WTC11 (cell line): ENCODE measurements at regions not wholly inside any gene's neighbourhood (a gene's known extent, or its start where the extent isn't known, plus 50 kb on each side); places are given as distances from the start of the nearest gene placed in this dataset.

ENCODE experiments used
- ATAC-seq: fragments of 200-7000 bp; cut with Tn5 transposase; 2 replicates; pipeline ENCODE4 v1.10.0; 2021; ENCODE audit warnings: mild to moderate bottlenecking, moderate library complexity
- CTCF ChIA-PET: fragments of 300-600 bp; sonication (Branson Sonifier 250); formaldehyde crosslinking; loops from one replicate; lab custom pipeline; 2021; ENCODE audit warnings: antibody characterized with exemption; lab: Charles Lee
- POLR2A ChIA-PET: fragments of 350-600 bp; sonication (Branson Sonifier 250); formaldehyde crosslinking; loops from one replicate; lab custom pipeline; 2021; ENCODE audit warnings: antibody characterized with exemption; lab: Charles Lee
- DNase-seq: peaks from one replicate; pipeline ENCODE4 v3.0.0; 2021; ENCODE audit warnings: low spot score
- H3K27ac Mint-ChIP-seq: 2 replicates; pipeline ENCODE4 v1.8.0; 2021; ENCODE audit warnings: mixed read lengths
- H3K27me3 Mint-ChIP-seq: 2 replicates; pipeline ENCODE4 v1.8.0; 2021; ENCODE audit warnings: low read depth, mild to moderate bottlenecking, moderate library complexity, mixed read lengths
- H3K36me3 Mint-ChIP-seq: 2 replicates; pipeline ENCODE4 v1.8.0; 2021; ENCODE audit warnings: mixed read lengths
- H3K4me1 Mint-ChIP-seq: 2 replicates; pipeline ENCODE4 v1.8.0; 2022; ENCODE audit warnings: mixed read lengths
- H3K4me3 Mint-ChIP-seq: 2 replicates; pipeline ENCODE4 v1.8.0; 2021; ENCODE audit warnings: mild to moderate bottlenecking, moderate library complexity, mixed read lengths
- H3K9me3 Mint-ChIP-seq: 2 replicates; pipeline ENCODE4 v1.8.0; 2021; ENCODE audit warnings: mixed read lengths
- AFF4 ChIP-seq: sonication (generic); formaldehyde crosslinking; IDR thresholded peaks from 2 replicates; pipeline ENCODE4 v1.8.1; 2023; ENCODE audit warnings: mild to moderate bottlenecking, missing genetic modification reagents, borderline replicate concordance
- ARID4B ChIP-seq: sonication (generic); formaldehyde crosslinking; IDR thresholded peaks from 2 replicates; pipeline ENCODE4 v1.8.0; 2023; ENCODE audit warnings: missing genetic modification reagents, mild to moderate bottlenecking, borderline replicate concordance
- CTCF ChIP-seq: fragments of 200-600 bp; IDR thresholded peaks from 2 replicates; pipeline ENCODE4 v1.8.0; 2022; ENCODE audit warnings: antibody characterized with exemption
- E2F1 ChIP-seq: sonication (generic); formaldehyde crosslinking; IDR thresholded peaks from 2 replicates; pipeline ENCODE4 v1.8.0; 2022; ENCODE audit warnings: mild to moderate bottlenecking, missing genetic modification reagents
- ESRRA ChIP-seq: sonication (generic); formaldehyde crosslinking; IDR thresholded peaks from 2 replicates; pipeline ENCODE4 v1.8.1; 2022; ENCODE audit warnings: mild to moderate bottlenecking, missing genetic modification reagents, borderline replicate concordance
- JAZF1 ChIP-seq: fragments of 250-450 bp; sonication (Bioruptor Pico); IDR thresholded peaks from 2 replicates; pipeline ENCODE4 v1.9.0; 2021; ENCODE audit warnings: moderate library complexity, mild to moderate bottlenecking, inconsistent platforms
- JUN ChIP-seq: sonication (generic); formaldehyde crosslinking; IDR thresholded peaks from 2 replicates; pipeline ENCODE4 v1.8.0; 2023; ENCODE audit warnings: mild to moderate bottlenecking, missing genetic modification reagents
- MLX ChIP-seq: sonication (generic); formaldehyde crosslinking; IDR thresholded peaks from 2 replicates; pipeline ENCODE4 v1.8.1; 2023; ENCODE audit warnings: mild to moderate bottlenecking, missing genetic modification reagents, moderate library complexity
- RELA ChIP-seq: sonication (generic); formaldehyde crosslinking; IDR thresholded peaks from 2 replicates; pipeline ENCODE4 v1.8.1; 2022; ENCODE audit warnings: missing genetic modification reagents, mild to moderate bottlenecking, borderline replicate concordance
- RORB ChIP-seq: fragments of 250-450 bp; sonication (Bioruptor Pico); IDR thresholded peaks from 2 replicates; pipeline ENCODE4 v1.9.0; 2021; ENCODE audit warnings: mild to moderate bottlenecking
- USF2 ChIP-seq: sonication (generic); formaldehyde crosslinking; IDR thresholded peaks from 2 replicates; pipeline ENCODE4 v1.8.1; 2023; ENCODE audit warnings: mild to moderate bottlenecking, missing genetic modification reagents, moderate library complexity
- ZBTB21 ChIP-seq: sonication (generic); formaldehyde crosslinking; IDR thresholded peaks from 2 replicates; pipeline ENCODE4 v1.8.1; 2023; ENCODE audit warnings: mild to moderate bottlenecking, missing genetic modification reagents, borderline replicate concordance
- ZNF219 ChIP-seq: sonication (generic); formaldehyde crosslinking; IDR thresholded peaks from 2 replicates; pipeline ENCODE4 v1.8.0; 2023; ENCODE audit warnings: missing genetic modification reagents, mild to moderate bottlenecking, borderline replicate concordance
- ZNF232 ChIP-seq: sonication (generic); formaldehyde crosslinking; IDR thresholded peaks from 2 replicates; pipeline ENCODE4 v1.8.0; 2022; ENCODE audit warnings: mild to moderate bottlenecking, missing genetic modification reagents
- ZNF263 ChIP-seq: sonication (generic); formaldehyde crosslinking; IDR thresholded peaks from 2 replicates; pipeline ENCODE4 v1.8.1; 2022; ENCODE audit warnings: low read depth, mild to moderate bottlenecking, moderate library complexity, missing genetic modification reagents
- ZNF512 ChIP-seq: sonication (generic); formaldehyde crosslinking; IDR thresholded peaks from 2 replicates; pipeline ENCODE4 v1.8.1; 2022; ENCODE audit warnings: missing genetic modification reagents, borderline replicate concordance

- ChIA-PET POLR2A (no interaction called here), CTCF (no interaction called here)
- H3K36me3 Mint-ChIP-seq, result no peaks in the 10 kb centered on the region
- H3K4me3 Mint-ChIP-seq, result no peak overlapping the region
- peaks cover 4% of the 10 kb centered on the region; the same call in 1 of the 2 replicates for H3K9me3 Mint-ChIP-seq
- TF ChIP-seq RORB (CRISPR knock-in tag), result no peak
- no peak for TF ChIP-seq E2F1 (CRISPR knock-in tag)
- no peak for TF ChIP-seq ZNF263 (CRISPR knock-in tag)
- no peaks in the 10 kb centered on the region for H3K27me3 Mint-ChIP-seq
- DNase-seq (no peak), ATAC-seq (no peak)
- no peak overlapping the region for H3K27ac Mint-ChIP-seq
- H3K4me1 Mint-ChIP-seq, result no peaks in the 10 kb centered on the region
These were observed 1155.8 kb downstream of the TUSC7 start for GRCh38 chr3:117865338-117865737.

GRCh38 chr3:117868766-117869165, 1159.2 kb downstream of the TUSC7 start:
- Mint-ChIP-seq H3K36me3 (no peaks in the 10 kb centered on the region), H3K4me1 (no peaks in the 10 kb centered on the region; the same call in 1 of the 2 replicates), H3K9me3 (no peaks in the 10 kb centered on the region), H3K4me3 (no peak overlapping the region), H3K27me3 (no peaks in the 10 kb centered on the region), H3K27ac (no peak overlapping the region)
- TF ChIP-seq ESRRA (CRISPR knock-in tag) (no peak), ZNF512 (CRISPR knock-in tag) (no peak), ZBTB21 (CRISPR knock-in tag) (no peak), ZNF232 (CRISPR knock-in tag) (no peak), ARID4B (CRISPR knock-in tag) (no peak), CTCF (no peak), JUN (no peak), USF2 (CRISPR knock-in tag) (no peak), MLX (no peak), JAZF1 (no peak), RELA (CRISPR knock-in tag) (no peak), ZNF219 (CRISPR knock-in tag) (no peak), AFF4 (CRISPR knock-in tag) (no peak)
- ATAC-seq (no peak), DNase-seq (no peak)
- CTCF ChIA-PET, result no interaction called here
- POLR2A ChIA-PET, result no interaction called here
